ENCODE measurements at regions not wholly inside any gene's neighbourhood (a gene's known extent, or its start where the extent isn't known, plus 50 kb on each side); places are given as distances from the start of the nearest gene placed in this dataset.
A peak's percentile ranks its signal among the peaks of the same experiment; 100 is the strongest.

- Histone ChIP-seq H2BK5ac (ENCODE audit: low read depth, low read length, poor library complexity, severe bottlenecking) (no peak overlapping the region), H2BK15ac (ENCODE audit: low read depth, low read length) (no peak overlapping the region), H3K79me1 (ENCODE audit: low read depth in 1 of 2, low read length in 2 of 2) (no peaks in the 10 kb centered on the region), H3K14ac (replicated peaks; ENCODE audit: low read depth, low read length) (no peak overlapping the region), H4K20me1 (ENCODE audit: insufficient read depth, low read length) (no peaks in the 10 kb centered on the region), H4K91ac (ENCODE audit: insufficient read depth, low read depth, low read length) (no peak overlapping the region), H3K4me1 (ENCODE audit: control insufficient read depth, insufficient read depth, low read length) (0 out of 2 replicates have a peak, but pooled peaks cover 1% of the 10 kb centered on the region), H2BK120ac (ENCODE audit: low read depth, low read length) (no peak overlapping the region), H3K4me2 (ENCODE audit: low read depth, low read length) (no peak overlapping the region), H2AFZ (replicated peaks; ENCODE audit: low read length, poor library complexity) (no peak overlapping the region), H3K9me1 (ENCODE audit: insufficient read depth, low read length) (no peaks in the 10 kb centered on the region), H3K4me3 (ENCODE audit: insufficient read depth, low read depth, low read length) (no peak overlapping the region), H3K9ac (ENCODE audit: low read depth, low read length) (no peak overlapping the region), H3K27ac (ENCODE audit: insufficient read depth, low read length) (no peak overlapping the region), H4K5ac (ENCODE audit: low read depth, low read length) (no peak overlapping the region), H3K23ac (ENCODE audit: low read depth, low read length) (no peak overlapping the region), H3K36me3 (ENCODE audit: control insufficient read depth, insufficient read depth, low read length) (no peaks in the 10 kb centered on the region), H4K8ac (ENCODE audit: low read depth in 2 of 2, low read length in 2 of 2) (no peak overlapping the region), H3K4ac (ENCODE audit: low read depth, low read length) (no peak overlapping the region; the same call in 1 of the 2 replicates), H2BK20ac (ENCODE audit: low read depth, low read length) (no peak overlapping the region), H2AK5ac (ENCODE audit: low read depth, low read length) (peak overlapping the region; percentile 54; the same call in 1 of the 2 replicates), H3K56ac (ENCODE audit: extremely low read depth, insufficient read depth, low read length) (no peak overlapping the region), H3K9me3 (ENCODE audit: control insufficient read depth, insufficient read depth, low read length) (no peaks in the 10 kb centered on the region), H3K18ac (ENCODE audit: low read depth, low read length) (peak overlapping the region; percentile 33; the same call in 1 of the 2 replicates), H3K27me3 (ENCODE audit: control insufficient read depth, insufficient read depth, low read length) (no peaks in the 10 kb centered on the region), H2AK9ac (replicated peaks; ENCODE audit: low read depth, low read length, poor library complexity) (no peak overlapping the region)
- no peak for DNase-seq
- TF ChIP-seq BHLHE40 (IDR thresholded peaks at IDR 0.05; ENCODE audit: low read depth, low read length) (no peak), RCOR1 (IDR thresholded peaks at IDR 0.05; ENCODE audit: insufficient replicate concordance, low read length) (no peak), MAFK (IDR thresholded peaks at IDR 0.05; ENCODE audit: low read depth, low read length) (no peak), CTCF (conservative IDR thresholded peaks at IDR 0.05; ENCODE audit: low read depth, low read length) (no peak), FOS (IDR thresholded peaks at IDR 0.05; ENCODE audit: low read depth, low read length) (no peak), CHD1 (IDR thresholded peaks at IDR 0.05; ENCODE audit: low read depth, low read length) (no peak), RFX5 (IDR thresholded peaks at IDR 0.05; ENCODE audit: low read depth, low read length) (no peak), NFE2L2 (IDR thresholded peaks at IDR 0.05; ENCODE audit: low read depth, low read length) (no peak), MAZ (IDR thresholded peaks at IDR 0.05; ENCODE audit: borderline replicate concordance, low read depth, low read length) (no peak), ELK1 (IDR thresholded peaks at IDR 0.05; ENCODE audit: borderline replicate concordance, low read depth, low read length) (no peak), USF2 (IDR thresholded peaks at IDR 0.05; ENCODE audit: low read depth, low read length) (no peak), SMC3 (IDR thresholded peaks at IDR 0.05; ENCODE audit: low read depth, low read length) (no peak), CEBPB (IDR thresholded peaks at IDR 0.05; ENCODE audit: low read depth, low read length) (no peak), MXI1 (IDR thresholded peaks at IDR 0.05; ENCODE audit: borderline replicate concordance, low read depth, low read length) (no peak), POLR2A (IDR thresholded peaks at IDR 0.05; ENCODE audit: low read depth, low read length) (no peak), RAD21 (IDR thresholded peaks at IDR 0.05; ENCODE audit: low read length) (no peak)
- no TSS peak for BruUV-seq (replicated peaks)
- dilution Hi-C loops (cut with HindIII; ENCODE audit: low sequenced_read_pairs, unreplicated experiment) (no loop called here), intact Hi-C loops (cut with micrococcal nuclease) (no loop called here), in situ Hi-C loops (cut with MboI; ENCODE audit: low sequenced_read_pairs) (no loop called here)
- ChIA-PET POLR2A (ENCODE audit: unreplicated experiment) (no interaction called here), CTCF (no interaction called here)
- ATAC-seq (ENCODE audit: low read depth) = no peak
- WGBS, 2 experiments (ENCODE audit: extremely low coverage in 2 of 2, insufficient read length in 1 of 2) = no CpG with 5 or more reads among the region's 2 CpGs
Measured at GRCh38 chr4:156191044-156191781, 237.5 kb upstream of the CTSO start.
